B cell (primary cell): ENCODE measurements at regions not wholly inside any gene's neighbourhood (a gene's known extent, or its start where the extent isn't known, plus 50 kb on each side); places are given as distances from the start of the nearest gene placed in this dataset.
"Not testable (repeated sequence)": the region's sequence is repeated elsewhere in the genome, so short reads cannot be mapped to it uniquely, and the experiment has no call there.

Source experiments
- ATAC-seq: fragments of 200-7000 bp; cut with Tn5 transposase; one replicate; pipeline ENCODE4 v1.10.0; 2021; ENCODE audit warnings: low read depth, mild to moderate bottlenecking, moderate number of reproducible peaks, moderate library complexity
- CTCF ChIA-PET: fragments of 350-600 bp; sonication (Branson Sonifier 250); formaldehyde crosslinking; loops from one replicate; lab custom pipeline; 2021; ENCODE audit warnings: antibody characterized with exemption, inconsistent platforms; lab: Charles Lee
- POLR2A ChIA-PET: fragments of 350-600 bp; sonication (Branson Sonifier 250); formaldehyde crosslinking; loops from one replicate; lab custom pipeline; 2021; ENCODE audit warnings: antibody characterized with exemption; lab: Charles Lee
- DNase-seq: peaks from one replicate; pipeline ENCODE4 v3.0.0; 2013
- H2AFZ ChIP-seq: 2 replicates; pipeline ENCODE4 v1.6.1; 2012; ENCODE audit warnings: mild to moderate bottlenecking, low read depth, low read length; ENCODE audit not compliant: insufficient read depth, poor library complexity, severe bottlenecking
- H3K27ac ChIP-seq, 2 donors: 1 replicate in 1 of 2; 2 replicates in 1 of 2; pipeline ENCODE4 v1.5.1; 2012 to 2013; ENCODE audit warnings: low read length in 2 of 2, mild to moderate bottlenecking in 2 of 2, moderate library complexity in 1 of 2
- H3K27me3 ChIP-seq, 4 experiments: fragments of 200-600 bp in 1 of 4; sonication (generic) in 1 of 4; replicated peaks in 1 of 4; 1 replicate in 2 of 4; 2 replicates in 2 of 4; pipeline versions ENCODE4 v1.6.1 to v1.7.0; 2013 to 2016; ENCODE audit warnings: low read length in 3 of 4, mild to moderate bottlenecking in 2 of 4, mixed read lengths in 1 of 4, moderate library complexity in 1 of 4; ENCODE audit not compliant: insufficient read depth in 4 of 4, control insufficient read depth in 3 of 4; ENCODE audit errors: control extremely low read depth in 1 of 4
- H3K36me3 ChIP-seq, 2 experiments: replicated peaks in 1 of 2; 1 replicate in 1 of 2; 2 replicates in 1 of 2; pipeline versions ENCODE4 v1.6.1 to v1.7.1; 2013; ENCODE audit warnings: low read length in 1 of 2; ENCODE audit not compliant: insufficient read depth in 2 of 2, control insufficient read depth in 1 of 2; ENCODE audit errors: control extremely low read depth in 1 of 2, extremely low read depth in 1 of 2
- H3K4me1 ChIP-seq, 2 donors: fragments of 200-600 bp in 1 of 2; sonication (generic) in 1 of 2; 1 replicate in 1 of 2; 2 replicates in 1 of 2; pipeline versions ENCODE4 v1.5.1 to v1.6.1; 2013 to 2017; ENCODE audit warnings: low read length in 2 of 2; ENCODE audit not compliant: control insufficient read depth in 2 of 2, insufficient read depth in 2 of 2
- H3K4me2 ChIP-seq: replicated peaks from 2 replicates; pipeline ENCODE3; 2012; ENCODE audit warnings: mild to moderate bottlenecking, low read depth, low read length; ENCODE audit not compliant: poor library complexity, severe bottlenecking
- H3K4me3 ChIP-seq, 5 experiments: fragments of 200-600 bp in 1 of 5; sonication (generic) in 1 of 5; 1 replicate in 3 of 5; 2 replicates in 2 of 5; pipeline versions ENCODE4 v1.5.1 to v1.7.0; 2011 to 2016; ENCODE audit warnings: low read length in 4 of 5, mild to moderate bottlenecking in 4 of 5, low read depth in 2 of 5, control low read depth in 1 of 5, moderate library complexity in 1 of 5; ENCODE audit not compliant: insufficient read depth in 1 of 5; ENCODE audit errors: control extremely low read depth in 1 of 5, extremely low read depth in 1 of 5
- H3K79me2 ChIP-seq: fragments of 200-600 bp; sonication (generic); one replicate; pipeline ENCODE4 v1.6.0; 2016; ENCODE audit warnings: low read length; ENCODE audit not compliant: control insufficient read depth, insufficient read depth
- H3K9ac ChIP-seq: fragments of 200-600 bp; sonication (generic); 2 replicates; pipeline ENCODE4 v1.6.1; 2017; ENCODE audit warnings: mild to moderate bottlenecking, low read length, moderate library complexity
- H3K9me3 ChIP-seq, 3 donors: one replicate each; pipeline versions ENCODE4 v1.6.1 to v1.7.1; 2013; ENCODE audit warnings: low read length in 2 of 3; ENCODE audit not compliant: control insufficient read depth in 2 of 3, insufficient read depth in 1 of 3; ENCODE audit errors: control extremely low read depth in 1 of 3
- H4K20me1 ChIP-seq: 2 replicates; pipeline ENCODE4 v1.6.0; 2012; ENCODE audit warnings: mild to moderate bottlenecking, low read length; ENCODE audit not compliant: insufficient read depth, control insufficient read depth, poor library complexity, severe bottlenecking
- H3K27ac Mint-ChIP-seq: one replicate; pipeline ENCODE4 v1.8.0; 2021; ENCODE audit warnings: mixed read lengths
- H3K27me3 Mint-ChIP-seq: one replicate; pipeline ENCODE4 v1.8.0; 2021; ENCODE audit warnings: mixed read lengths
- H3K4me1 Mint-ChIP-seq: one replicate; pipeline ENCODE4 v1.8.0; 2021; ENCODE audit warnings: mixed read lengths
- H3K4me3 Mint-ChIP-seq: one replicate; pipeline ENCODE4 v1.8.0; 2021; ENCODE audit warnings: mixed read lengths
- H3K9me3 Mint-ChIP-seq: one replicate; pipeline ENCODE4 v1.8.0; 2022; ENCODE audit warnings: mixed read lengths; ENCODE audit not compliant: insufficient read depth
- EZH2 ChIP-seq: IDR thresholded peaks from 2 replicates; pipeline ENCODE4 v1.6.1; 2012; ENCODE audit warnings: borderline replicate concordance, low read depth, mild to moderate bottlenecking, moderate library complexity, low read length; ENCODE audit not compliant: insufficient read depth, poor library complexity, severe bottlenecking
- WGBS: methylation state at CpG from one replicate; pipeline ENCODE4 v1.1.5; 2013; ENCODE audit warnings: missing lambda C conversion rate; ENCODE audit not compliant: insufficient coverage; 5-methylcytosine and 5-hydroxymethylcytosine counted together
- intact Hi-C: fragments of 100-400 bp; cut with micrococcal nuclease; formaldehyde crosslinking; loops from one replicate; pipeline ENCODE4 v1.10.0; 2022
- TF ChIP-seq, protein P1 (sequence below): fragments of 200-600 bp; IDR thresholded peaks from one replicate; pipeline ENCODE4 v1.8.0; 2022; ENCODE audit warnings: antibody characterized with exemption, mild to moderate bottlenecking

DNA sequence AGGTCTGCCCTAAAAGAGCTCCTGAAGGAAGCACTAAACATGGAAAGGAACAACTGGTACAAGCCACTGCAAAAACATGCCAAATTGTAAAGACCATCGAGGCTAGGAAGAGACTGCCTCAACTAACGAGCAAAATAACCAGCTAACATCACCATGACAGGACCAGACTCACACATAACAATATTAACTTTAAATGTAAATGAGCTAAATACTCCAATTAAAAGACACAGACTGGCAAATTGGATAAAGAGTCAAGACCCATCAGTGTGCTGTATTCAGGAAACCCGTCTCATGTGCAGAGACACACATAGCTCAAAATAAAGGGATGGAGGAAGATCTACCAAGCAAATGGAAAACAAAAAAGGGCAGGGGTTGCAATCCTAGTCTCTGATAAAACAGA, 263.4 kb upstream of the WSB1 start:
- H3K4me3 ChIP-seq, H3K27ac Mint-ChIP-seq, H3K4me1 Mint-ChIP-seq, H3K4me1 ChIP-seq, H3K27me3 ChIP-seq, H4K20me1 ChIP-seq, H3K79me2 ChIP-seq, H3K27ac ChIP-seq, POLR2A ChIA-PET, H3K27me3 Mint-ChIP-seq, H3K4me3 Mint-ChIP-seq, H3K36me3 ChIP-seq, H3K9me3 ChIP-seq, intact Hi-C loops, H3K4me2 ChIP-seq, ATAC-seq, CTCF ChIA-PET, DNase-seq, H3K9me3 Mint-ChIP-seq, H3K9ac ChIP-seq, H2AFZ ChIP-seq: not testable (repeated sequence)
- WGBS: no CpG with 5 or more reads among the region's 3 CpGs

DNA sequence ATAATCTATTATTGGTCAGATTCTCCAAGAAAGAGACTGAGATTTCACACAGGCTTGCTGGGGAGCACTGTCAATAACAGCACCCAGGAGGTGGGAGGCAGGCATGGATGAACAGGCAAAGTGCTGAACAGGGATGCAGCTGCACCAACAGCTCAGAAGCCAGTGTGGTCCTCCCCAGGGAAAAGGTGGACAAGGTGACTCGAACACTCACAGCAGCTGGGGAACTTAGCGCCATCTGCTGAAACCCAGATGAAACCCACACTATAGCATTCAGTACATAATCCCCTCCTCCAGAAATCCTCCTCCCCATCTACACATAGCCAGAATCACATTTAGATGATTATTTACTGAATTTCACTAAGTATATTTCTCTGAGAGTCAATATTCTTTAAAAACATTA, 255.2 kb upstream of the WSB1 start:
- Mint-ChIP-seq H3K4me3 (no peak overlapping the region), H3K4me1 (peaks cover 22% of the 10 kb centered on the region), H3K27ac (no peak overlapping the region), H3K9me3 (no peaks in the 10 kb centered on the region), H3K27me3 (peaks cover 3% of the 10 kb centered on the region)
- TF ChIP-seq EZH2: no peak
- TF ChIP-seq, protein P1, sequence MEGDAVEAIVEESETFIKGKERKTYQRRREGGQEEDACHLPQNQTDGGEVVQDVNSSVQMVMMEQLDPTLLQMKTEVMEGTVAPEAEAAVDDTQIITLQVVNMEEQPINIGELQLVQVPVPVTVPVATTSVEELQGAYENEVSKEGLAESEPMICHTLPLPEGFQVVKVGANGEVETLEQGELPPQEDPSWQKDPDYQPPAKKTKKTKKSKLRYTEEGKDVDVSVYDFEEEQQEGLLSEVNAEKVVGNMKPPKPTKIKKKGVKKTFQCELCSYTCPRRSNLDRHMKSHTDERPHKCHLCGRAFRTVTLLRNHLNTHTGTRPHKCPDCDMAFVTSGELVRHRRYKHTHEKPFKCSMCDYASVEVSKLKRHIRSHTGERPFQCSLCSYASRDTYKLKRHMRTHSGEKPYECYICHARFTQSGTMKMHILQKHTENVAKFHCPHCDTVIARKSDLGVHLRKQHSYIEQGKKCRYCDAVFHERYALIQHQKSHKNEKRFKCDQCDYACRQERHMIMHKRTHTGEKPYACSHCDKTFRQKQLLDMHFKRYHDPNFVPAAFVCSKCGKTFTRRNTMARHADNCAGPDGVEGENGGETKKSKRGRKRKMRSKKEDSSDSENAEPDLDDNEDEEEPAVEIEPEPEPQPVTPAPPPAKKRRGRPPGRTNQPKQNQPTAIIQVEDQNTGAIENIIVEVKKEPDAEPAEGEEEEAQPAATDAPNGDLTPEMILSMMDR: no peak
- Histone ChIP-seq H2AFZ (no peak overlapping the region), H3K9me3 (no peaks in the 10 kb centered on the region), H3K27me3 (no peaks in the 10 kb centered on the region), H3K9ac (no peak overlapping the region), H3K4me3 (no peak overlapping the region), H3K4me1 (peaks cover 10 to 12% of the 10 kb centered on the region in 2 donors), H3K36me3 (no peaks in the 10 kb centered on the region), H4K20me1 (no peaks in the 10 kb centered on the region), H3K27ac (no peak overlapping the region), H3K4me2 (no peak overlapping the region), H3K79me2 (no peaks in the 10 kb centered on the region)
- intact Hi-C loops: no loop called here
- ChIA-PET POLR2A (no interaction called here), CTCF (no interaction called here)
- WGBS: no CpG with 5 or more reads among the region's 2 CpGs
- DNase-seq (peak; percentile 3), ATAC-seq (no peak)

DNA sequence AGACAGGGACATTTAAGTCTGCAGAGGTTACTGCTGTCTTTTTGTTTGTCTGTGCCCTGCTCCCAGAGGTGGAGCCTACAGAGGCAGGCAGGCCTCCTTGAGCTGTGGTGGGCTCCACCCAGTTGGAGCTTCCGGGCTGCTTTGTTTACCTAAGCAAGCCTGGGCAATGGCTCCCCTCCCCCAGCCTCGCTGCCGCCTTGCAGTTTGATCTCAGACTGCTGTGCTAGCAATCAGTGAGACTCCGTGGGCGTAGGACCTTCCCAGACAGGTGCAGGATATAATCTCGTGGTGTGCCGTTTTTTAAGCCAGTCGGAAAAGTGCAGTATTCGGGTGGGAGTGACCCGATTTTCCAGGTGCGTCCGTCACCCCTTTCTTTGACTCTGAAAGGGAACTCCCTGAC, 248.9 kb upstream of the WSB1 start:
- H3K27me3 ChIP-seq, H3K9ac ChIP-seq, H3K4me1 Mint-ChIP-seq, H4K20me1 ChIP-seq, H3K27ac Mint-ChIP-seq, DNase-seq, H3K9me3 Mint-ChIP-seq, H3K4me1 ChIP-seq, intact Hi-C loops, H3K4me2 ChIP-seq, H3K79me2 ChIP-seq, H3K4me3 ChIP-seq, CTCF ChIA-PET, H2AFZ ChIP-seq, H3K4me3 Mint-ChIP-seq, POLR2A ChIA-PET, H3K36me3 ChIP-seq, H3K27ac ChIP-seq, H3K9me3 ChIP-seq, ATAC-seq: not testable (repeated sequence)
- 89% methylated on average over 12 of the region's 12 CpGs for WGBS
- H3K27me3 Mint-ChIP-seq: peaks cover 15% of the 10 kb centered on the region
